H1 (cell line): ENCODE measurements at regions not wholly inside any gene's neighbourhood (a gene's known extent, or its start where the extent isn't known, plus 50 kb on each side); places are given as distances from the start of the nearest gene placed in this dataset.

ENCODE experiments used
- CTCF ChIA-PET: fragments of 300-600 bp; sonication (Branson Sonifier 250); formaldehyde crosslinking; loops from one replicate; lab custom pipeline; 2021; ENCODE audit not compliant: partially characterized antibody; lab: Charles Lee
- POLR2A ChIA-PET: fragments of 300-600 bp; sonication (Branson Sonifier 250); formaldehyde crosslinking; loops from one replicate; lab custom pipeline; 2021; ENCODE audit warnings: inconsistent platforms; ENCODE audit not compliant: partially characterized antibody; lab: Charles Lee
- DNase-seq, 2 experiments: peaks; one replicate each; pipeline versions ENCODE4 v3.0.0 to v3.0.0-alpha.2; 2010 to 2022; ENCODE audit warnings: low spot score in 2 of 2, low read depth in 1 of 2, mixed read lengths in 1 of 2
- FAIRE-seq: peaks from 2 replicates; lab custom pipeline; 2011; peaks lifted over from hg19 to GRCh38; lab: Jason Lieb, UNC
- H2AFZ ChIP-seq: 2 replicates; pipeline ENCODE4 v1.8.1; 2012; ENCODE audit warnings: low read length, inconsistent platforms
- H2AK5ac ChIP-seq: 2 replicates; pipeline ENCODE4 v1.6.1; 2013; ENCODE audit warnings: low read depth, low read length
- H2BK120ac ChIP-seq: replicated peaks from 2 replicates; pipeline ENCODE3; 2013; ENCODE audit warnings: low read depth, low read length, inconsistent platforms
- H2BK12ac ChIP-seq: 2 replicates; pipeline ENCODE4 v1.6.1; 2013; ENCODE audit warnings: low read depth, low read length
- H2BK15ac ChIP-seq: 2 replicates; pipeline ENCODE4 v1.6.1; 2013; ENCODE audit warnings: low read length
- H2BK20ac ChIP-seq: 2 replicates; pipeline ENCODE4 v1.6.1; 2013; ENCODE audit warnings: low read length
- H2BK5ac ChIP-seq: 2 replicates; pipeline ENCODE4 v1.6.1; 2013; ENCODE audit warnings: low read depth, low read length
- H3K14ac ChIP-seq: 2 replicates; pipeline ENCODE4 v1.6.1; 2013; ENCODE audit warnings: inconsistent platforms; ENCODE audit not compliant: insufficient read length
- H3K18ac ChIP-seq: 2 replicates; pipeline ENCODE4 v1.6.1; 2013; ENCODE audit warnings: low read length; ENCODE audit errors: extremely low read depth
- H3K23ac ChIP-seq: 2 replicates; pipeline ENCODE4 v1.6.1; 2013; ENCODE audit warnings: inconsistent platforms; ENCODE audit not compliant: insufficient read length
- H3K23me2 ChIP-seq: 2 replicates; pipeline ENCODE4 v1.6.1; 2013; ENCODE audit warnings: low read depth, low read length
- H3K27ac ChIP-seq: 2 replicates; pipeline ENCODE4 v1.6.1; 2011; ENCODE audit warnings: low read depth, low read length, inconsistent platforms
- H3K27me3 ChIP-seq, 4 experiments: replicated peaks in 1 of 4; 1 replicate in 1 of 4; 2 replicates in 3 of 4; pipeline versions ENCODE4 v1.6.1 to v1.8.1; 2011 to 2013; ENCODE audit warnings: low read length in 3 of 4, mild to moderate bottlenecking in 3 of 4, inconsistent platforms in 2 of 4, mixed read lengths in 2 of 4, moderate library complexity in 1 of 4; ENCODE audit not compliant: control insufficient read depth in 3 of 4, insufficient read depth in 3 of 4; ENCODE audit errors: extremely low read depth in 1 of 4
- H3K36me3 ChIP-seq, 4 experiments: 2 replicates each; pipeline versions ENCODE4 v1.6.1 to v1.8.1; 2011 to 2013; ENCODE audit warnings: mild to moderate bottlenecking in 4 of 4, low read length in 3 of 4, moderate library complexity in 2 of 4, control low read depth in 1 of 4, inconsistent platforms in 1 of 4; ENCODE audit not compliant: insufficient read depth in 4 of 4, control insufficient read depth in 2 of 4
- H3K4ac ChIP-seq: replicated peaks from 2 replicates; pipeline ENCODE3; 2013; ENCODE audit warnings: low read length, low read depth, mixed read lengths, inconsistent platforms; ENCODE audit not compliant: insufficient read length
- H3K4me1 ChIP-seq, 4 experiments: replicated peaks in 1 of 4; 1 replicate in 1 of 4; 2 replicates in 3 of 4; pipeline versions ENCODE4 v1.6.1 to v1.8.1; 2011 to 2013; ENCODE audit warnings: low read length in 3 of 4, inconsistent platforms in 2 of 4, mixed read lengths in 1 of 4; ENCODE audit not compliant: insufficient read depth in 4 of 4, control insufficient read depth in 3 of 4
- H3K4me2 ChIP-seq, 2 experiments: 2 replicates each; pipeline versions ENCODE4 v1.6.1 to v1.8.1; 2011 to 2013; ENCODE audit warnings: low read depth in 2 of 2, low read length in 2 of 2, control low read depth in 1 of 2, inconsistent platforms in 1 of 2, mild to moderate bottlenecking in 1 of 2; ENCODE audit not compliant: insufficient read depth in 1 of 2
- H3K4me3 ChIP-seq, 4 experiments: fragments of 200-600, 300-600 bp in 1 of 4; sonication (generic), shearing (Covaris generic), sonication (Bioruptor Twin) in 1 of 4; 2 replicates each; pipeline versions ENCODE4 v1.5.1 to v1.8.1; 2011 to 2016; ENCODE audit warnings: low read length in 4 of 4, low read depth in 3 of 4, control low read depth in 2 of 4, inconsistent platforms in 2 of 4, mild to moderate bottlenecking in 2 of 4, mixed read lengths in 1 of 4, moderate library complexity in 1 of 4; ENCODE audit not compliant: insufficient read depth in 2 of 4; ENCODE audit errors: extremely low read depth in 1 of 4
- H3K56ac ChIP-seq: replicated peaks from 2 replicates; pipeline ENCODE3; 2013; ENCODE audit warnings: low read depth, mild to moderate bottlenecking, mixed read lengths, low read length, inconsistent platforms; ENCODE audit not compliant: insufficient read length
- H3K79me1 ChIP-seq: 2 replicates; pipeline ENCODE4 v1.6.1; 2013; ENCODE audit warnings: low read depth, low read length, control low read depth
- H3K79me2 ChIP-seq, 2 experiments: 2 replicates each; pipeline versions ENCODE4 v1.6.1 to v1.8.1; 2012 to 2013; ENCODE audit warnings: low read length in 2 of 2, mild to moderate bottlenecking in 2 of 2, inconsistent platforms in 1 of 2; ENCODE audit not compliant: insufficient read depth in 2 of 2, control insufficient read depth in 1 of 2
- H3K9ac ChIP-seq, 4 experiments: replicated peaks in 1 of 4; 1 replicate in 1 of 4; 2 replicates in 3 of 4; pipeline versions ENCODE4 v1.6.1 to v1.8.1; 2011 to 2013; ENCODE audit warnings: low read depth in 3 of 4, low read length in 3 of 4, control low read depth in 2 of 4, mild to moderate bottlenecking in 2 of 4, moderate library complexity in 2 of 4, inconsistent platforms in 1 of 4; ENCODE audit errors: extremely low read depth in 1 of 4
- H3K9me3 ChIP-seq, 2 experiments: 2 replicates each; pipeline versions ENCODE4 v1.6.1 to v1.8.1; 2012 to 2013; ENCODE audit warnings: mild to moderate bottlenecking in 2 of 2, moderate library complexity in 2 of 2, control low read depth in 1 of 2, inconsistent platforms in 1 of 2, low read depth in 1 of 2, low read length in 1 of 2, mixed read lengths in 1 of 2; ENCODE audit not compliant: insufficient read depth in 2 of 2
- H4K20me1 ChIP-seq, 2 experiments: replicated peaks in 1 of 2; 2 replicates each; pipeline versions ENCODE3 to v1.8.1; 2011 to 2013; ENCODE audit warnings: inconsistent platforms in 2 of 2, low read length in 2 of 2, mild to moderate bottlenecking in 1 of 2; ENCODE audit not compliant: insufficient read depth in 2 of 2, control insufficient read depth in 1 of 2
- H4K5ac ChIP-seq: 2 replicates; pipeline ENCODE4 v1.6.1; 2013; ENCODE audit warnings: low read length, low read depth, mixed read lengths, inconsistent platforms; ENCODE audit not compliant: insufficient read length
- H4K8ac ChIP-seq: 2 replicates; pipeline ENCODE4 v1.8.0; 2013; ENCODE audit warnings: mild to moderate bottlenecking, moderate library complexity, low read length, inconsistent platforms; ENCODE audit not compliant: insufficient read depth; ENCODE audit errors: extremely low read depth
- H4K91ac ChIP-seq: replicated peaks from 2 replicates; pipeline ENCODE3; 2013; ENCODE audit warnings: low read length, mixed read lengths, inconsistent platforms; ENCODE audit not compliant: insufficient read length
- CBX8 ChIP-seq: fragments of 300-800, 300-1000 bp; sonication (generic); IDR thresholded peaks from 2 replicates; pipeline ENCODE4 v1.7.1; 2016; ENCODE audit warnings: low read depth, low read length, borderline replicate concordance
- EGR1 ChIP-seq: IDR thresholded peaks from 2 replicates; pipeline ENCODE4 v1.6.1; 2011; ENCODE audit warnings: low read depth, low read length, borderline replicate concordance
- EZH2 ChIP-seq: fragments of 200-600 bp; sonication (generic); IDR thresholded peaks from 2 replicates; pipeline ENCODE4 v1.7.1; 2012; ENCODE audit warnings: low read depth, mild to moderate bottlenecking, moderate library complexity, low read length, inconsistent platforms; ENCODE audit not compliant: severe bottlenecking
- KDM1A ChIP-seq: fragments of 200-600, 300-600 bp; sonication (generic); IDR thresholded peaks from 2 replicates; pipeline ENCODE4 v1.7.1; 2016; ENCODE audit warnings: mild to moderate bottlenecking, low read length, borderline replicate concordance
- PHF8 ChIP-seq: fragments of 200-600 bp; sonication (generic); conservative IDR thresholded peaks from 2 replicates; pipeline ENCODE4 v1.7.1; 2012; ENCODE audit warnings: low read depth, mild to moderate bottlenecking, inconsistent platforms, low read length, moderate library complexity
- POU5F1 ChIP-seq: IDR thresholded peaks from 2 replicates; pipeline ENCODE4 v1.6.1; 2011; ENCODE audit warnings: low read depth, mild to moderate bottlenecking, low read length, moderate library complexity
- RBBP5 ChIP-seq: IDR thresholded peaks from 2 replicates; pipeline ENCODE4 v1.7.1; 2012; ENCODE audit warnings: low read depth, mild to moderate bottlenecking, inconsistent platforms, low read length, moderate library complexity, borderline replicate concordance
- RNF2 ChIP-seq: fragments of 200-900, 300-1000 bp; sonication (generic); IDR thresholded peaks from 2 replicates; pipeline ENCODE4 v1.7.1; 2016; ENCODE audit warnings: borderline replicate concordance, low read depth, mild to moderate bottlenecking, antibody characterized with exemption, low read length; ENCODE audit not compliant: poor library complexity, severe bottlenecking; ENCODE audit errors: missing control alignments
- SAP30 ChIP-seq: fragments of 300-600 bp; sonication (generic); IDR thresholded peaks from 2 replicates; pipeline ENCODE4 v1.7.1; 2012; ENCODE audit warnings: low read length, moderate library complexity, mild to moderate bottlenecking, inconsistent platforms; ENCODE audit not compliant: insufficient read depth, insufficient replicate concordance
- WGBS, 2 experiments: shearing (Covaris generic) in 1 of 2; methylation state at CpG; one replicate each; pipeline versions ENCODE4 v1.1.6 to v1.1.7; 2013 to 2015; ENCODE audit warnings: low lambda C conversion rate in 2 of 2, mixed read lengths in 2 of 2, inconsistent platforms in 1 of 2, low coverage in 1 of 2, missing lambda C conversion rate in 1 of 2; ENCODE audit not compliant: insufficient replicate concordance in 2 of 2, insufficient coverage in 1 of 2, insufficient read length in 1 of 2; ENCODE audit errors: extremely low coverage in 1 of 2, missing lambda C conversion rate in 1 of 2; 5-methylcytosine and 5-hydroxymethylcytosine counted together
- TF ChIP-seq, protein P1 (sequence below): IDR thresholded peaks from 2 replicates; pipeline ENCODE4 v1.6.1; 2012; ENCODE audit warnings: inconsistent platforms

DNA sequence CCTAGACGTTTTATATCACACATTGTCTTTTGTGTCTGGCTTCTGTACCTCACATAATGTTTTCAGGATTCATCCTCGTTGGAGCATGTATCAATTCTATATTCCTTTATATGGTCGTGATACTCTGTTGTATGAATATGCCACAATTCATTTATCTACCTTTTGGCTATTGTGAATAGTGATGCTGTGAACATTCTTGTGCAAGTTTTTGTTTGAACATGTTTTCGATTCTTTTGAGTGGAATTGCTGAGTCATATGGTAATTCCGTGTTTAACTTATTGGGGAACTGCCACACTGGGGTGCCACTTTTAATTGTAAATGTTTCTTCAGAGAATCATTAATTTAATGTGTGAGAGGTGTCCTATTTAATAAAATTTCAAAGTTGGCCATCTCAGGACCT lies 101.2 kb downstream of the SLC35B3 start:
- H3K4me2 ChIP-seq = no peak overlapping the region
- no peaks in the 10 kb centered on the region for H3K79me2 ChIP-seq
- ChIA-PET CTCF (no interaction called here), POLR2A (no interaction called here)
- no peak overlapping the region for H2BK5ac ChIP-seq
- no peak overlapping the region for H2AK5ac ChIP-seq
- no peaks in the 10 kb centered on the region for H3K36me3 ChIP-seq
- 88% methylated on average over 5 of the region's 5 CpGs; no CpG with 5 or more reads in 1 of the 2 experiments for WGBS, 2 experiments
- H2BK20ac ChIP-seq = no peak overlapping the region
- no peak overlapping the region for H3K4me3 ChIP-seq
- no peaks in the 10 kb centered on the region for H3K9me3 ChIP-seq
- H2AFZ ChIP-seq = no peak overlapping the region
- H3K27ac ChIP-seq = no peak overlapping the region
- no peak for FAIRE-seq
- H3K79me1 ChIP-seq = no peaks in the 10 kb centered on the region
- no peak overlapping the region for H3K18ac ChIP-seq
- H2BK12ac ChIP-seq = no peak overlapping the region
- no peak overlapping the region for H2BK15ac ChIP-seq
- DNase-seq = no peak
- TF ChIP-seq SAP30 (no peak), CBX8 (no peak), PHF8 (no peak), RNF2 (no peak), KDM1A (no peak), EGR1 (no peak), EZH2 (no peak), RBBP5 (no peak), POU5F1 (no peak)
- TF ChIP-seq, protein P1, sequence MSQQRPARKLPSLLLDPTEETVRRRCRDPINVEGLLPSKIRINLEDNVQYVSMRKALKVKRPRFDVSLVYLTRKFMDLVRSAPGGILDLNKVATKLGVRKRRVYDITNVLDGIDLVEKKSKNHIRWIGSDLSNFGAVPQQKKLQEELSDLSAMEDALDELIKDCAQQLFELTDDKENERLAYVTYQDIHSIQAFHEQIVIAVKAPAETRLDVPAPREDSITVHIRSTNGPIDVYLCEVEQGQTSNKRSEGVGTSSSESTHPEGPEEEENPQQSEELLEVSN = no peak
- H4K8ac ChIP-seq = no peak overlapping the region
- peaks cover 0 to 3% (median 0%) of the 10 kb centered on the region in 4 experiments; a peak in 1 of 7 replicates for H3K4me1 ChIP-seq
- H4K5ac ChIP-seq = no peak overlapping the region
- H2BK120ac ChIP-seq = no peak overlapping the region
- H3K27me3 ChIP-seq = no peaks in the 10 kb centered on the region
- H3K23me2 ChIP-seq = no peaks in the 10 kb centered on the region
- no peak overlapping the region for H3K23ac ChIP-seq
- H3K4ac ChIP-seq = no peak overlapping the region
- H4K20me1 ChIP-seq = no peaks in the 10 kb centered on the region
- H4K91ac ChIP-seq = no peak overlapping the region
- no peak overlapping the region for H3K56ac ChIP-seq
- no peak overlapping the region for H3K9ac ChIP-seq
- H3K14ac ChIP-seq = no peak overlapping the region
